ENCODE measurements at regions not wholly inside any gene's neighbourhood (a gene's known extent, or its start where the extent isn't known, plus 50 kb on each side); places are given as distances from the start of the nearest gene placed in this dataset.

DNA sequence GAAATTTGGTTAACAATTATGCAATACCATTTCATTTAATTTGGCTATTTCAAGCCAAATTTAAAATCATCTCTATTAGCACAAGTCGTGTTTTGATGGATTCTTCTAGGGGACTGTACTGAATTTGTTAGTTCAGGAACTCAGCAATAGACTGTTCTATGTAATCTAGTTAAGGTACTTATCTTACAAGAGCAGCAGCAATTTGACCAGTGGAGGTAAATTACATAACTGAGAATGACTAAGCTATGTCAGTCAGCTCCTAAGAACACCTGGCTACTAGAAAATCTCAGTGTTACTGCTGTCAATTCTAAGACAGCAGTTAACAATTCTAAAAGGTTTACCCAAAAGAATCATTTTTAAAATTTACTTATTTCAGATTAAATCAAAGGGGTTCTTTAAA is 513.9 kb upstream of the ZWINT start:
- TF ChIP-seq POLR2A (IDR thresholded peaks at IDR 0.05) (no peak), POLR2AphosphoS5 (IDR thresholded peaks at IDR 0.05) (no peak), EP300 (IDR thresholded peaks at IDR 0.05) (no peak)
- TF ChIP-seq, protein P1, sequence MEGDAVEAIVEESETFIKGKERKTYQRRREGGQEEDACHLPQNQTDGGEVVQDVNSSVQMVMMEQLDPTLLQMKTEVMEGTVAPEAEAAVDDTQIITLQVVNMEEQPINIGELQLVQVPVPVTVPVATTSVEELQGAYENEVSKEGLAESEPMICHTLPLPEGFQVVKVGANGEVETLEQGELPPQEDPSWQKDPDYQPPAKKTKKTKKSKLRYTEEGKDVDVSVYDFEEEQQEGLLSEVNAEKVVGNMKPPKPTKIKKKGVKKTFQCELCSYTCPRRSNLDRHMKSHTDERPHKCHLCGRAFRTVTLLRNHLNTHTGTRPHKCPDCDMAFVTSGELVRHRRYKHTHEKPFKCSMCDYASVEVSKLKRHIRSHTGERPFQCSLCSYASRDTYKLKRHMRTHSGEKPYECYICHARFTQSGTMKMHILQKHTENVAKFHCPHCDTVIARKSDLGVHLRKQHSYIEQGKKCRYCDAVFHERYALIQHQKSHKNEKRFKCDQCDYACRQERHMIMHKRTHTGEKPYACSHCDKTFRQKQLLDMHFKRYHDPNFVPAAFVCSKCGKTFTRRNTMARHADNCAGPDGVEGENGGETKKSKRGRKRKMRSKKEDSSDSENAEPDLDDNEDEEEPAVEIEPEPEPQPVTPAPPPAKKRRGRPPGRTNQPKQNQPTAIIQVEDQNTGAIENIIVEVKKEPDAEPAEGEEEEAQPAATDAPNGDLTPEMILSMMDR (IDR thresholded peaks at IDR 0.05) = no peak

Measured in stomach (tissue), 4 donors.